Sigmoid colon (tissue), 4 donors: ENCODE measurements at regions not wholly inside any gene's neighbourhood (a gene's known extent, or its start where the extent isn't known, plus 50 kb on each side); places are given as distances from the start of the nearest gene placed in this dataset.
"Not testable (repeated sequence)": the region's sequence is repeated elsewhere in the genome, so short reads cannot be mapped to it uniquely, and the experiment has no call there.

ENCODE experiments used
- EP300 ChIP-seq, 4 donors: sonication (generic); formaldehyde crosslinking; IDR thresholded peaks; one replicate each; pipeline ENCODE4 v1.6.1; 2017; ENCODE audit warnings: antibody characterized with exemption in 4 of 4
- POLR2AphosphoS5 ChIP-seq, 4 donors: sonication (generic); formaldehyde crosslinking; IDR thresholded peaks; one replicate each; pipeline ENCODE4 v1.6.1; 2017; ENCODE audit warnings: antibody characterized with exemption in 4 of 4

GRCh38 chr22:25504017-25504416 lies 60.5 kb upstream of the GRK3 start:
- not testable (repeated sequence) for TF ChIP-seq EP300, POLR2AphosphoS5 (IDR thresholded peaks at IDR 0.05)
